ENCODE measurements at regions not wholly inside any gene's neighbourhood (a gene's known extent, or its start where the extent isn't known, plus 50 kb on each side); places are given as distances from the start of the nearest gene placed in this dataset.

- peak; percentile 83 for TF ChIP-seq HNF1A (IDR thresholded peaks at IDR 0.05; ENCODE audit: low read depth)
- peak; percentile 83; the same call in 1 of the 2 replicates for TF ChIP-seq HNF1A (CRISPR knock-in tag; IDR thresholded peaks at IDR 0.05; ENCODE audit: borderline replicate concordance)
- no peak for TF ChIP-seq CREB1 (IDR thresholded peaks at IDR 0.05)
- TF ChIP-seq CREB1 (CRISPR knock-in tag; IDR thresholded peaks at IDR 0.05) = peak; percentile 59; the same call in 1 of the 2 replicates
- TF ChIP-seq MAX (IDR thresholded peaks at IDR 0.05) = peak; percentile 43
- TF ChIP-seq ZNF552 (CRISPR knock-in tag; IDR thresholded peaks at IDR 0.05; ENCODE audit: borderline replicate concordance) = no peak
- TF ChIP-seq ZFX (CRISPR knock-in tag; IDR thresholded peaks at IDR 0.05; ENCODE audit: low read depth) = no peak
- TF ChIP-seq, protein P1, sequence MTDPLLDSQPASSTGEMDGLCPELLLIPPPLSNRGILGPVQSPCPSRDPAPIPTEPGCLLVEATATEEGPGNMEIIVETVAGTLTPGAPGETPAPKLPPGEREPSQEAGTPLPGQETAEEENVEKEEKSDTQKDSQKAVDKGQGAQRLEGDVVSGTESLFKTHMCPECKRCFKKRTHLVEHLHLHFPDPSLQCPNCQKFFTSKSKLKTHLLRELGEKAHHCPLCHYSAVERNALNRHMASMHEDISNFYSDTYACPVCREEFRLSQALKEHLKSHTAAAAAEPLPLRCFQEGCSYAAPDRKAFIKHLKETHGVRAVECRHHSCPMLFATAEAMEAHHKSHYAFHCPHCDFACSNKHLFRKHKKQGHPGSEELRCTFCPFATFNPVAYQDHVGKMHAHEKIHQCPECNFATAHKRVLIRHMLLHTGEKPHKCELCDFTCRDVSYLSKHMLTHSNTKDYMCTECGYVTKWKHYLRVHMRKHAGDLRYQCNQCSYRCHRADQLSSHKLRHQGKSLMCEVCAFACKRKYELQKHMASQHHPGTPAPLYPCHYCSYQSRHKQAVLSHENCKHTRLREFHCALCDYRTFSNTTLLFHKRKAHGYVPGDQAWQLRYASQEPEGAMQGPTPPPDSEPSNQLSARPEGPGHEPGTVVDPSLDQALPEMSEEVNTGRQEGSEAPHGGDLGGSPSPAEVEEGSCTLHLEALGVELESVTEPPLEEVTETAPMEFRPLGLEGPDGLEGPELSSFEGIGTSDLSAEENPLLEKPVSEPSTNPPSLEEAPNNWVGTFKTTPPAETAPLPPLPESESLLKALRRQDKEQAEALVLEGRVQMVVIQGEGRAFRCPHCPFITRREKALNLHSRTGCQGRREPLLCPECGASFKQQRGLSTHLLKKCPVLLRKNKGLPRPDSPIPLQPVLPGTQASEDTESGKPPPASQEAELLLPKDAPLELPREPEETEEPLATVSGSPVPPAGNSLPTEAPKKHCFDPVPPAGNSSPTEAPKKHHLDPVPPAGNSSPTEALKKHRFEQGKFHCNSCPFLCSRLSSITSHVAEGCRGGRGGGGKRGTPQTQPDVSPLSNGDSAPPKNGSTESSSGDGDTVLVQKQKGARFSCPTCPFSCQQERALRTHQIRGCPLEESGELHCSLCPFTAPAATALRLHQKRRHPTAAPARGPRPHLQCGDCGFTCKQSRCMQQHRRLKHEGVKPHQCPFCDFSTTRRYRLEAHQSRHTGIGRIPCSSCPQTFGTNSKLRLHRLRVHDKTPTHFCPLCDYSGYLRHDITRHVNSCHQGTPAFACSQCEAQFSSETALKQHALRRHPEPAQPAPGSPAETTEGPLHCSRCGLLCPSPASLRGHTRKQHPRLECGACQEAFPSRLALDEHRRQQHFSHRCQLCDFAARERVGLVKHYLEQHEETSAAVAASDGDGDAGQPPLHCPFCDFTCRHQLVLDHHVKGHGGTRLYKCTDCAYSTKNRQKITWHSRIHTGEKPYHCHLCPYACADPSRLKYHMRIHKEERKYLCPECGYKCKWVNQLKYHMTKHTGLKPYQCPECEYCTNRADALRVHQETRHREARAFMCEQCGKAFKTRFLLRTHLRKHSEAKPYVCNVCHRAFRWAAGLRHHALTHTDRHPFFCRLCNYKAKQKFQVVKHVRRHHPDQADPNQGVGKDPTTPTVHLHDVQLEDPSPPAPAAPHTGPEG (CRISPR knock-in tag; IDR thresholded peaks at IDR 0.05) = peak; percentile 43; the same call in 1 of the 2 replicates
- no peak for TF ChIP-seq MAZ (IDR thresholded peaks at IDR 0.05; ENCODE audit: borderline replicate concordance, low read depth, low read length)
- TF ChIP-seq MAZ (CRISPR knock-in tag; IDR thresholded peaks at IDR 0.05; ENCODE audit: low read depth) = no peak
- TF ChIP-seq MED1 (CRISPR knock-in tag; IDR thresholded peaks at IDR 0.05) = peak; percentile 81; the same call in 1 of the 2 replicates
- TF ChIP-seq ZNF431 (CRISPR knock-in tag; IDR thresholded peaks at IDR 0.05; ENCODE audit: borderline replicate concordance, low read depth) = no peak; the same call in 1 of the 2 replicates
- TF ChIP-seq FOXM1 (CRISPR knock-in tag; IDR thresholded peaks at IDR 0.05) = no peak
- TF ChIP-seq ZKSCAN8 (CRISPR knock-in tag; IDR thresholded peaks at IDR 0.05; ENCODE audit: borderline replicate concordance) = peak; percentile 79
Observed at GRCh38 chr2:19505199-19506136, 147.0 kb upstream of the OSR1 start (continued).

All from HepG2 (cell line).